Tibial nerve (tissue), 4 donors: ENCODE measurements at regions not wholly inside any gene's neighbourhood (a gene's known extent, or its start where the extent isn't known, plus 50 kb on each side); places are given as distances from the start of the nearest gene placed in this dataset.
A peak's percentile ranks its signal among the peaks of the same experiment; 100 is the strongest.
"Not testable (repeated sequence)": the region's sequence is repeated elsewhere in the genome, so short reads cannot be mapped to it uniquely, and the experiment has no call there.

ENCODE experiments used
- DNase-seq, 2 donors: peaks; one replicate each; pipeline ENCODE4 v3.0.0-alpha.2; 2019; ENCODE audit warnings: low spot score in 2 of 2
- H3K27ac ChIP-seq, 4 donors: fragments of 200-600 bp; sonication (generic) in 3 of 4; one replicate each; pipeline ENCODE4 v1.5.1; 2017 to 2019; ENCODE audit warnings: mild to moderate bottlenecking in 1 of 4
- H3K27me3 ChIP-seq, 2 donors: fragments of 200-600 bp; sonication (generic) in 1 of 2; one replicate each; pipeline versions ENCODE4 v1.5.1 to v1.6.0; 2017 to 2019
- H3K36me3 ChIP-seq, 3 donors: fragments of 200-600 bp; sonication (generic); one replicate each; pipeline ENCODE4 v1.5.1; 2018 to 2019
- H3K4me1 ChIP-seq, 4 donors: fragments of 200-600 bp; sonication (generic) in 3 of 4; one replicate each; pipeline ENCODE4 v1.5.1; 2017 to 2019
- H3K4me3 ChIP-seq, 4 donors: fragments of 200-600 bp; sonication (generic) in 3 of 4; one replicate each; pipeline ENCODE4 v1.5.1; 2017 to 2019; ENCODE audit warnings: mild to moderate bottlenecking in 1 of 4, moderate library complexity in 1 of 4
- H3K9me3 ChIP-seq, 4 donors: fragments of 200-600 bp; sonication (generic) in 3 of 4; one replicate each; pipeline ENCODE4 v1.5.1; 2017 to 2019
- EP300 ChIP-seq, 2 donors: sonication (generic); formaldehyde crosslinking; IDR thresholded peaks; one replicate each; pipeline ENCODE4 v1.6.1; 2017; ENCODE audit warnings: antibody characterized with exemption in 2 of 2, mild to moderate bottlenecking in 1 of 2
- POLR2A ChIP-seq, 2 donors: fragments of 450-650 bp; IDR thresholded peaks; one replicate each; pipeline ENCODE4 v1.6.1; 2017; ENCODE audit warnings: antibody characterized with exemption in 2 of 2, mild to moderate bottlenecking in 2 of 2, moderate library complexity in 2 of 2
- WGBS, 2 donors: methylation state at CpG; one replicate each; pipeline ENCODE4 v1.1.5; 2018; 5-methylcytosine and 5-hydroxymethylcytosine counted together
- TF ChIP-seq, protein P1 (sequence below), 5 experiments: fragments of 200-600 bp in 3 of 5; fragments of 450-650 bp in 2 of 5; sonication (generic) in 3 of 5; IDR thresholded peaks; one replicate each; pipeline ENCODE4 v1.5.1; 2016 to 2019; ENCODE audit warnings: antibody characterized with exemption in 5 of 5, mild to moderate bottlenecking in 3 of 5, moderate library complexity in 2 of 5

GRCh38 chr6:66186756-66187155, 479.7 kb upstream of the EYS start:
- Histone ChIP-seq H3K4me1 (no peaks in the 10 kb centered on the region), H3K4me3 (no peak overlapping the region), H3K27ac (no peak overlapping the region), H3K36me3 (no peaks in the 10 kb centered on the region), H3K9me3 (no peaks in the 10 kb centered on the region), H3K27me3 (no peaks in the 10 kb centered on the region)
- no peak for DNase-seq
- TF ChIP-seq, protein P1, sequence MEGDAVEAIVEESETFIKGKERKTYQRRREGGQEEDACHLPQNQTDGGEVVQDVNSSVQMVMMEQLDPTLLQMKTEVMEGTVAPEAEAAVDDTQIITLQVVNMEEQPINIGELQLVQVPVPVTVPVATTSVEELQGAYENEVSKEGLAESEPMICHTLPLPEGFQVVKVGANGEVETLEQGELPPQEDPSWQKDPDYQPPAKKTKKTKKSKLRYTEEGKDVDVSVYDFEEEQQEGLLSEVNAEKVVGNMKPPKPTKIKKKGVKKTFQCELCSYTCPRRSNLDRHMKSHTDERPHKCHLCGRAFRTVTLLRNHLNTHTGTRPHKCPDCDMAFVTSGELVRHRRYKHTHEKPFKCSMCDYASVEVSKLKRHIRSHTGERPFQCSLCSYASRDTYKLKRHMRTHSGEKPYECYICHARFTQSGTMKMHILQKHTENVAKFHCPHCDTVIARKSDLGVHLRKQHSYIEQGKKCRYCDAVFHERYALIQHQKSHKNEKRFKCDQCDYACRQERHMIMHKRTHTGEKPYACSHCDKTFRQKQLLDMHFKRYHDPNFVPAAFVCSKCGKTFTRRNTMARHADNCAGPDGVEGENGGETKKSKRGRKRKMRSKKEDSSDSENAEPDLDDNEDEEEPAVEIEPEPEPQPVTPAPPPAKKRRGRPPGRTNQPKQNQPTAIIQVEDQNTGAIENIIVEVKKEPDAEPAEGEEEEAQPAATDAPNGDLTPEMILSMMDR (IDR thresholded peaks at IDR 0.05): no peak
- TF ChIP-seq EP300 (IDR thresholded peaks at IDR 0.05) (no peak), POLR2A (IDR thresholded peaks at IDR 0.05) (no peak)
- WGBS, 2 donors: 82 to 85% methylated on average over 2 of the region's 2 CpGs

DNA sequence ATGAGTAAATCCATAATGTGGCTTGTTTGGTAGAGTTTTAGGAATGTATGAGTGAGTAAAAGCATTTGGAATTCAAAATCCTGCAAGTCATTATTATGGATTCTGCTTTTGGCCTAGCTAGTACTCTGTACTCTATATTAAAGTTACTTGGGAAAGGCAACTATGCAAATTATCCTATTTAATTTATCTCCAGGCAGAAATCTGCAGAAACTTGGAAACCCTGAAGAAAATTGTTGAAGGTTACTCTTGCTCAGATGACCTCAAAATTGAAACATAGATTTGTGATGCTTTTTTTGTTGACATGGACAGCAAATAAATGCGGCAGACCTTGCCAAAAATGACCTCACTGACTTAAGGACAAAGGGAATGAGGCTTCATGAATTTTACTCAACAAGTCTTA, 477.1 kb upstream of the EYS start:
- H3K27me3 ChIP-seq: no peaks in the 10 kb centered on the region
- TF ChIP-seq, protein P1 (IDR thresholded peaks at IDR 0.05): no peak
- TF ChIP-seq POLR2A (IDR thresholded peaks at IDR 0.05) (no peak), EP300 (IDR thresholded peaks at IDR 0.05) (no peak)
- H3K27ac ChIP-seq: peak overlapping the region in 1 of 4 donors; percentile 34
- no peak overlapping the region for H3K4me3 ChIP-seq
- 35 to 43% methylated on average over 1 of the region's 1 CpG for WGBS, 2 donors
- H3K36me3 ChIP-seq: no peaks in the 10 kb centered on the region
- no peak for DNase-seq
- H3K9me3 ChIP-seq: no peaks in the 10 kb centered on the region
- no peaks in the 10 kb centered on the region for H3K4me1 ChIP-seq

GRCh38 chr6:66179361-66179760, 472.3 kb upstream of the EYS start:
- Histone ChIP-seq H3K4me3 (no peak overlapping the region), H3K36me3 (no peaks in the 10 kb centered on the region), H3K4me1 (no peaks in the 10 kb centered on the region), H3K27me3 (no peaks in the 10 kb centered on the region), H3K9me3 (no peaks in the 10 kb centered on the region), H3K27ac (no peak overlapping the region)
- TF ChIP-seq POLR2A (IDR thresholded peaks at IDR 0.05) (no peak), EP300 (IDR thresholded peaks at IDR 0.05) (no peak)
- TF ChIP-seq, protein P1 (IDR thresholded peaks at IDR 0.05): no peak
- DNase-seq: no peak
- 74 to 79% methylated on average over 3 of the region's 3 CpGs for WGBS, 2 donors

- Histone ChIP-seq H3K36me3 (no peaks in the 10 kb centered on the region), H3K4me3 (no peak overlapping the region), H3K27me3 (no peaks in the 10 kb centered on the region), H3K27ac (no peak overlapping the region), H3K9me3 (peaks cover 0 to 35% (median 3%) of the 10 kb centered on the region in 4 donors), H3K4me1 (no peaks in the 10 kb centered on the region)
- TF ChIP-seq POLR2A (IDR thresholded peaks at IDR 0.05): no peak
- TF ChIP-seq EP300 (IDR thresholded peaks at IDR 0.05): no peak
- TF ChIP-seq, protein P1 (IDR thresholded peaks at IDR 0.05): no peak
- no peak for DNase-seq
- WGBS, 2 donors: 78 to 95% methylated on average over 6 of the region's 6 CpGs
Observed at GRCh38 chr6:66173587-66173986, 466.6 kb upstream of the EYS start.

DNA sequence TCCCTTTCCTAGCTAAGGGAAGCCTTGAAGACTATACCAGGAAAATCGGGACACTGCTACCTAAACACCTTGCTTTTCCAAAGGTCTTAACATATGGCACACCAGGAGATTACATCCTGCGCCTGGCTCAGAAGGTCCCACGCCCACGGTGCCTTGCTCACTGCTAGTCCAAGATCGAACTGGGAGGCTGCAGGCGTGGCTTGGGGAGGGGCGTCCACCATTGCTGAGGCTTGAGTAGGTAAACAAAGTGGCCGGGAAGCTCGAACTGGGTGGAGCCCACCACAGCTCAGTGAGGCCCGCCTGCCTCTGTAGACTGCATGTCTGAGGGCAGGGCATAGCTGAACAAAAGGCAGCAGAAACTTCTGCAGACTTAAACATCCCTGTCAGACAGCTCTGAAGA, 459.7 kb upstream of the EYS start:
- H3K9me3 ChIP-seq: peaks cover 0 to 35% (median 0%) of the 10 kb centered on the region in 4 donors
- 90 to 95% methylated on average over 8 to 10 of the region's 10 CpGs for WGBS, 2 donors
- not testable (repeated sequence) for H3K36me3 ChIP-seq, H3K27ac ChIP-seq, H3K27me3 ChIP-seq, H3K4me3 ChIP-seq, H3K4me1 ChIP-seq, DNase-seq

DNA sequence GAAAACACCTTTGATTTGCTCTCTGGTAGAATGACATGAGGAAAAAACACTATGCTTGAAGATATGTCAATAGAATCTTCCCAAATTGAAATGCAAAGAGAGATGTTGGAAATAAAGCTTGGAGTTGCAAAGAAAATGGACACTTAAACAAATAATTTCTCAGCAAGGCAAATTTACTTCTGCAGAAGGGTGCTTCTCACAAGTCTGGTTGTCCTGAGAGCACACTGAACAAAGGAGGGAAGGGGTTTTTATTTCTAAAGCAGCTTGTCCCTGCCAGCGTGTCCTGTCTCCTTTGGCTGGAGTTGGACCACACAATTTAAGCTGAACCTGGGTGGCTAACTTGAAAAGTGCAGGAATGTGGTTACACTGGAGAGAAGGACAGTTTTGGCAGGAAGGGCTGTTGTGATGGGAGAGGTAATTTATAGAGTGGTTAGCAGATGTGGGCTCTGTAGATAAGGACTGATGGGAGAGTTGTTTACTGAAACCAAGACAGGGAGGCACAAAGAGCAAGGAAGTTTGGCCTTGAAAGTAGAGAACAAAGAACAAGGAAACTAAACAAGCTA, 454.6 kb upstream of the EYS start:
- H3K36me3 ChIP-seq: no peaks in the 10 kb centered on the region
- H3K9me3 ChIP-seq: peaks cover 0 to 27% (median 0%) of the 10 kb centered on the region in 4 donors
- DNase-seq: no peak
- TF ChIP-seq, protein P1 (IDR thresholded peaks at IDR 0.05): no peak
- WGBS, 2 donors: 57 to 67% methylated on average over 1 of the region's 1 CpG
- no peak overlapping the region for H3K4me3 ChIP-seq
- no peaks in the 10 kb centered on the region for H3K27me3 ChIP-seq
- H3K27ac ChIP-seq: no peak overlapping the region
- no peaks in the 10 kb centered on the region for H3K4me1 ChIP-seq
